CD14-positive monocyte (primary cell): ENCODE measurements at regions not wholly inside any gene's neighbourhood (a gene's known extent, or its start where the extent isn't known, plus 50 kb on each side); places are given as distances from the start of the nearest gene placed in this dataset.

Experiments used
- DNase-seq, 3 donors: peaks; one replicate each; pipeline ENCODE4 v3.0.0-alpha.2; 2011 to 2022
- H2AFZ ChIP-seq: 2 replicates; pipeline ENCODE4 v1.6.0; 2012; ENCODE audit warnings: mild to moderate bottlenecking, low read depth, low read length, inconsistent platforms; ENCODE audit not compliant: insufficient read depth, poor library complexity, severe bottlenecking
- H3K27ac ChIP-seq, 2 donors: 1 replicate in 1 of 2; 2 replicates in 1 of 2; pipeline ENCODE4 v1.5.1; 2012 to 2013; ENCODE audit warnings: low read length in 2 of 2, control low read depth in 1 of 2, inconsistent platforms in 1 of 2, low read depth in 1 of 2, mild to moderate bottlenecking in 1 of 2
- H3K27me3 ChIP-seq, 2 donors: one replicate each; pipeline versions ENCODE4 v1.6.0 to v1.6.1; 2011 to 2013; ENCODE audit warnings: low read length in 2 of 2; ENCODE audit not compliant: control insufficient read depth in 2 of 2, insufficient read depth in 2 of 2
- H3K36me3 ChIP-seq, 2 donors: replicated peaks in 1 of 2; 1 replicate in 1 of 2; 2 replicates in 1 of 2; pipeline versions ENCODE4 v1.5.1 to v1.6.1; 2012 to 2013; ENCODE audit warnings: low read length in 2 of 2, control low read depth in 1 of 2, inconsistent platforms in 1 of 2, mild to moderate bottlenecking in 1 of 2; ENCODE audit not compliant: insufficient read depth in 2 of 2, control insufficient read depth in 1 of 2
- H3K4me1 ChIP-seq, 2 donors: 1 replicate in 1 of 2; 2 replicates in 1 of 2; pipeline versions ENCODE4 v1.5.1 to v1.6.1; 2012 to 2013; ENCODE audit warnings: low read length in 2 of 2, control low read depth in 1 of 2, inconsistent platforms in 1 of 2, mild to moderate bottlenecking in 1 of 2, moderate library complexity in 1 of 2; ENCODE audit not compliant: insufficient read depth in 2 of 2, control insufficient read depth in 1 of 2
- H3K4me2 ChIP-seq: replicated peaks from 2 replicates; pipeline ENCODE3; 2012; ENCODE audit warnings: low read length, moderate library complexity, mild to moderate bottlenecking; ENCODE audit not compliant: poor library complexity, severe bottlenecking; ENCODE audit errors: extremely low read depth
- H3K4me3 ChIP-seq, 3 experiments: fragments of 200-600 bp in 1 of 3; sonication (generic) in 1 of 3; replicated peaks in 1 of 3; 1 replicate in 2 of 3; 2 replicates in 1 of 3; pipeline ENCODE4 v1.5.1; 2011 to 2013; ENCODE audit warnings: low read length in 3 of 3, mild to moderate bottlenecking in 3 of 3, control low read depth in 2 of 3, low read depth in 2 of 3, inconsistent platforms in 1 of 3, moderate library complexity in 1 of 3
- H3K79me2 ChIP-seq: 2 replicates; pipeline ENCODE4 v1.6.0; 2012; ENCODE audit warnings: mild to moderate bottlenecking, control low read depth, inconsistent platforms, low read length, moderate library complexity; ENCODE audit not compliant: insufficient read depth
- H3K9ac ChIP-seq: 2 replicates; pipeline ENCODE4 v1.6.0; 2017; ENCODE audit warnings: low read length, mild to moderate bottlenecking; ENCODE audit not compliant: insufficient read depth, poor library complexity, severe bottlenecking
- H3K9me3 ChIP-seq, 2 donors: replicated peaks in 1 of 2; 1 replicate in 1 of 2; 2 replicates in 1 of 2; pipeline versions ENCODE4 v1.5.1 to v1.6.1; 2012 to 2013; ENCODE audit warnings: low read length in 2 of 2, control low read depth in 1 of 2; ENCODE audit not compliant: control insufficient read depth in 1 of 2, insufficient read depth in 1 of 2
- H4K20me1 ChIP-seq: 2 replicates; pipeline ENCODE4 v1.6.0; 2012; ENCODE audit warnings: mild to moderate bottlenecking, low read length, control low read depth, moderate library complexity; ENCODE audit not compliant: insufficient read depth
- H3K27ac Mint-ChIP-seq, 7 donors: one replicate each; pipeline ENCODE4 v1.8.0; 2020; ENCODE audit warnings: mild to moderate bottlenecking in 7 of 7, mixed read lengths in 7 of 7, moderate library complexity in 6 of 7, inconsistent platforms in 2 of 7
- H3K27me3 Mint-ChIP-seq, 3 donors: one replicate each; pipeline ENCODE4 v1.8.0; 2021 to 2022; ENCODE audit warnings: low read depth in 3 of 3, mild to moderate bottlenecking in 3 of 3, mixed read lengths in 3 of 3, moderate library complexity in 3 of 3, inconsistent platforms in 1 of 3
- H3K36me3 Mint-ChIP-seq, 2 donors: one replicate each; pipeline ENCODE4 v1.8.0; 2020; ENCODE audit warnings: mixed read lengths in 2 of 2, inconsistent platforms in 1 of 2, mild to moderate bottlenecking in 1 of 2
- H3K4me1 Mint-ChIP-seq: one replicate; pipeline ENCODE4 v1.8.0; 2020; ENCODE audit warnings: mild to moderate bottlenecking, mixed read lengths
- H3K4me3 Mint-ChIP-seq, 2 donors: one replicate each; pipeline ENCODE4 v1.8.0; 2020; ENCODE audit warnings: mild to moderate bottlenecking in 2 of 2, mixed read lengths in 2 of 2, moderate library complexity in 1 of 2
- H3K9me3 Mint-ChIP-seq, 7 donors: one replicate each; pipeline ENCODE4 v1.8.0; 2020 to 2022; ENCODE audit warnings: mixed read lengths in 7 of 7, mild to moderate bottlenecking in 6 of 7, moderate library complexity in 6 of 7, inconsistent platforms in 2 of 7
- WGBS: methylation state at CpG from one replicate; pipeline ENCODE4 v1.1.5; 2013; ENCODE audit warnings: missing lambda C conversion rate; ENCODE audit not compliant: insufficient coverage; 5-methylcytosine and 5-hydroxymethylcytosine counted together
- intact Hi-C, 2 donors: fragments of 100-400 bp; cut with micrococcal nuclease; formaldehyde crosslinking; loops; one replicate each; pipeline versions ENCODE4 v1.15.0 to v1.15.1; 2023
- TF ChIP-seq, protein P1 (sequence below): fragments of 200-600 bp; IDR thresholded peaks from one replicate; pipeline ENCODE4 v1.8.0; 2022; ENCODE audit warnings: antibody characterized with exemption, mild to moderate bottlenecking

- no peak for DNase-seq
- intact Hi-C loops, result loop anchor here (5.0 kb wide), 3 partner anchors 291 to 1211 kb away; partner anchors contain the start of gene VCAN (in 2 of the 2)
- Mint-ChIP-seq H3K4me1 (peaks cover 10% of the 10 kb centered on the region), H3K4me3 (no peak overlapping the region), H3K36me3 (no peaks in the 10 kb centered on the region), H3K27ac (no peak overlapping the region), H3K27me3 (peaks cover 1% of the 10 kb centered on the region in 3 donors), H3K9me3 (no peaks in the 10 kb centered on the region)
- no CpG with 5 or more reads among the region's 1 CpG for WGBS
- TF ChIP-seq, protein P1, sequence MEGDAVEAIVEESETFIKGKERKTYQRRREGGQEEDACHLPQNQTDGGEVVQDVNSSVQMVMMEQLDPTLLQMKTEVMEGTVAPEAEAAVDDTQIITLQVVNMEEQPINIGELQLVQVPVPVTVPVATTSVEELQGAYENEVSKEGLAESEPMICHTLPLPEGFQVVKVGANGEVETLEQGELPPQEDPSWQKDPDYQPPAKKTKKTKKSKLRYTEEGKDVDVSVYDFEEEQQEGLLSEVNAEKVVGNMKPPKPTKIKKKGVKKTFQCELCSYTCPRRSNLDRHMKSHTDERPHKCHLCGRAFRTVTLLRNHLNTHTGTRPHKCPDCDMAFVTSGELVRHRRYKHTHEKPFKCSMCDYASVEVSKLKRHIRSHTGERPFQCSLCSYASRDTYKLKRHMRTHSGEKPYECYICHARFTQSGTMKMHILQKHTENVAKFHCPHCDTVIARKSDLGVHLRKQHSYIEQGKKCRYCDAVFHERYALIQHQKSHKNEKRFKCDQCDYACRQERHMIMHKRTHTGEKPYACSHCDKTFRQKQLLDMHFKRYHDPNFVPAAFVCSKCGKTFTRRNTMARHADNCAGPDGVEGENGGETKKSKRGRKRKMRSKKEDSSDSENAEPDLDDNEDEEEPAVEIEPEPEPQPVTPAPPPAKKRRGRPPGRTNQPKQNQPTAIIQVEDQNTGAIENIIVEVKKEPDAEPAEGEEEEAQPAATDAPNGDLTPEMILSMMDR, result no peak
- H2AFZ ChIP-seq, result no peak overlapping the region
- H4K20me1 ChIP-seq, result no peaks in the 10 kb centered on the region
- no peak overlapping the region for H3K27ac ChIP-seq
- no peaks in the 10 kb centered on the region for H3K27me3 ChIP-seq
- H3K4me3 ChIP-seq, result no peak overlapping the region
- H3K9ac ChIP-seq, result no peak overlapping the region
- H3K4me1 ChIP-seq, result peaks cover 0 to 4% of the 10 kb centered on the region in 2 donors
- H3K79me2 ChIP-seq, result no peaks in the 10 kb centered on the region
- H3K9me3 ChIP-seq, result no peaks in the 10 kb centered on the region
- H3K36me3 ChIP-seq, result no peaks in the 10 kb centered on the region
- no peak overlapping the region for H3K4me2 ChIP-seq
These were observed 73.1 kb upstream of the RPS23 start for GRCh38 chr5:82351297-82351696.

GRCh38 chr5:82349652-82350051 is 71.5 kb upstream of the RPS23 start:
- H3K9ac ChIP-seq, result no peak overlapping the region
- no peak overlapping the region for H3K27ac ChIP-seq
- H4K20me1 ChIP-seq, result no peaks in the 10 kb centered on the region
- no peaks in the 10 kb centered on the region for H3K79me2 ChIP-seq
- Mint-ChIP-seq H3K4me1 (peaks cover 10% of the 10 kb centered on the region), H3K4me3 (no peak overlapping the region), H3K27me3 (peaks cover 1% of the 10 kb centered on the region in 3 donors), H3K27ac (no peak overlapping the region), H3K36me3 (no peaks in the 10 kb centered on the region), H3K9me3 (no peaks in the 10 kb centered on the region)
- H3K36me3 ChIP-seq, result no peaks in the 10 kb centered on the region
- 73% methylated on average over 2 of the region's 4 CpGs for WGBS
- peak in 1 of 3 donors; percentile 7 for DNase-seq
- TF ChIP-seq, protein P1, result peak; percentile 63
- no peaks in the 10 kb centered on the region for H3K9me3 ChIP-seq
- H3K4me1 ChIP-seq, result peaks cover 0 to 4% of the 10 kb centered on the region in 2 donors
- H3K4me2 ChIP-seq, result no peak overlapping the region
- intact Hi-C loops, result loop anchor here (5.0 kb wide), 3 partner anchors 293 to 1213 kb away; partner anchors contain the start of gene VCAN (in 2 of the 2)
- no peak overlapping the region for H3K4me3 ChIP-seq
- H3K27me3 ChIP-seq, result no peaks in the 10 kb centered on the region
- no peak overlapping the region for H2AFZ ChIP-seq
